Stomach (tissue), 8 donors: ENCODE measurements at regions not wholly inside any gene's neighbourhood (a gene's known extent, or its start where the extent isn't known, plus 50 kb on each side); places are given as distances from the start of the nearest gene placed in this dataset.

Source experiments
- DNase-seq, 2 donors: peaks; one replicate each; pipeline versions ENCODE4 v3.0.0 to v3.0.0-alpha.2; 2013 to 2019
- H3K27ac ChIP-seq, 5 donors: fragments of 200-600 bp in 4 of 5; sonication (generic) in 4 of 5; one replicate each; pipeline ENCODE4 v1.5.1; 2013 to 2019; ENCODE audit warnings: mild to moderate bottlenecking in 1 of 5, moderate library complexity in 1 of 5
- H3K27me3 ChIP-seq, 3 donors: fragments of 200-600 bp; sonication (generic); one replicate each; pipeline ENCODE4 v1.5.1; 2017 to 2019; ENCODE audit warnings: mixed run types in 1 of 3
- H3K36me3 ChIP-seq, 4 donors: fragments of 200-600 bp; sonication (generic); 1 replicate in 3 of 4; 2 replicates in 1 of 4; pipeline ENCODE4 v1.5.1; 2016 to 2019
- H3K4me1 ChIP-seq, 4 donors: fragments of 200-600 bp; sonication (generic); one replicate each; pipeline ENCODE4 v1.5.1; 2016 to 2019
- H3K4me3 ChIP-seq, 4 donors: fragments of 200-600 bp; sonication (generic) in 3 of 4; one replicate each; pipeline ENCODE4 v1.5.1; 2016 to 2019; ENCODE audit warnings: mild to moderate bottlenecking in 1 of 4
- H3K9me3 ChIP-seq, 4 donors: fragments of 200-600 bp; sonication (generic); one replicate each; pipeline ENCODE4 v1.5.1; 2016 to 2019
- EP300 ChIP-seq: sonication (generic); formaldehyde crosslinking; IDR thresholded peaks from one replicate; pipeline ENCODE4 v1.6.1; 2017; ENCODE audit warnings: antibody characterized with exemption
- POLR2A ChIP-seq, 4 donors: fragments of 450-650 bp; IDR thresholded peaks; one replicate each; pipeline ENCODE4 v1.6.1; 2016; ENCODE audit warnings: antibody characterized with exemption in 4 of 4, control low read depth in 2 of 4, mild to moderate bottlenecking in 1 of 4, moderate library complexity in 1 of 4
- POLR2AphosphoS5 ChIP-seq, 3 donors: sonication (generic); formaldehyde crosslinking; IDR thresholded peaks; one replicate each; pipeline ENCODE4 v1.6.1; 2016; ENCODE audit warnings: antibody characterized with exemption in 3 of 3
- WGBS, 5 donors: extraction: QIAGEN DNeasy Blood & Tissue Kit in 3 of 5; methylation state at CpG; one replicate each; pipeline versions ENCODE4 v1.1.5 to v1.1.7; 2013 to 2018; 5-methylcytosine and 5-hydroxymethylcytosine counted together
- intact Hi-C: fragments of 100-400 bp; cut with DNase I; formaldehyde crosslinking; loops from one replicate; pipeline ENCODE4 v1.15.1; 2023; ENCODE audit warnings: low total_unique reads
- TF ChIP-seq, protein P1 (sequence below), 7 experiments: fragments of 450-650 bp in 4 of 7; fragments of 200-600 bp in 3 of 7; sonication (generic) in 3 of 7; IDR thresholded peaks; one replicate each; pipeline ENCODE4 v1.5.1; 2016 to 2019; ENCODE audit warnings: antibody characterized with exemption in 7 of 7, control low read depth in 2 of 7, mild to moderate bottlenecking in 1 of 7
- donor health status: healthy with polysubstance abuse.
- donor health status: Bipolar disorder and iron deficiency.
- donor health status: healthy.

DNA sequence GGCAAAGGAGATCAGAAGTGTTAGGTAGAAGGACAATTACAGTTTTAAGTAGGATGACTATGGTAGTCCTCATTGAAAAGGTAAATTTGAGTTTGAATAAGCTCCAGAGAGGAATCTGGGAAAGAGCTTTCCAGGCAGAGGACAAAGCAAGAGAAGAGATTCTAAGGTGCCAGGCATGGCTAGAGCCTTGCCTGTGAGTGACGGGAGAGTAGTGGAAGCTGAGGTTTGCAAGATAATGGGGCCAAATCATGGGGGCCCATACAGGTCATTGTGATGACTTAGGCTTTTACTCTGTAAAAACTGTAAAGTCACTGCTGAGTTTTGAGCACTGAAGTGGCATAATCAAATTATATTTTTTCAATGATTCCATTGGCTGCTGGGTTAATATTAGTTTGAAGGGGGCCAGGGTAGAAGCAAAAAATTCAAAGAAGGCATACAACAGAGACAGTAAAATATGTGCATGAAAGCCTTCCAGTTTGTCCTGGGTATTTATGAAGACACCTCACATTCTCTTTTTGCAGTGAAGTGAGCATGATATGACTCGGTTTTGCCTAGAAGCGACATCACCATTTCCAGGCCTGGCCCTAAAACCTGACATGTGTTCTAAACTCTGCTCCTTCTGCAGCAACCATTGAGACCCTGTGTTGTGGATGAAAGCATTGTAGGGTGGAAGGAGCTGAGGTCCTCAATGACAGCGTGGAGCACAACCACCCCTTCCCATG is 279.8 kb upstream of the TNC start:
- 90 to 96% (median 94%) methylated on average over 4 of the region's 4 CpGs for WGBS, 5 donors
- no peak for DNase-seq

DNA sequence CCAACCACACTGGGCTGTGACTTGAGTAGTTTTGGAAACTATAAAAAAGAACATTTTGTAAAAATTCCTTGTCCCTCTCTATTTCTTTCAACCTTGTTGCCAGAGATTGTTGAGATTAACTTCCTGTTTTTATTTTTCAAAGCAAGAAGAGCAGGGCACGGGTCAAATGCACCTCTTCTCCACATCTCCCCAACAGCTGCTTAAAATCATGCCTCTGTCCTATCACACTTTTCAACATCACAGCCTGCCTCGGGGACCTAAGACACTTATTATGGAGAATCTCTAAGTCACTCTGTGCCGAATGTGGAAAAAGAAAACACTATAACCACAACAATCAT is 280.3 kb upstream of the TNC start:
- H3K27ac ChIP-seq: no peak overlapping the region
- no peak for DNase-seq
- WGBS, 5 donors: 66 to 82% (median 76%) methylated on average over 3 of the region's 3 CpGs
- H3K36me3 ChIP-seq: no peaks in the 10 kb centered on the region
- no peaks in the 10 kb centered on the region for H3K27me3 ChIP-seq
- H3K4me1 ChIP-seq: peaks cover 0 to 8% (median 0%) of the 10 kb centered on the region in 4 donors
- intact Hi-C loops: no loop called here
- no peak overlapping the region for H3K4me3 ChIP-seq
- H3K9me3 ChIP-seq: no peaks in the 10 kb centered on the region
- TF ChIP-seq, protein P1, sequence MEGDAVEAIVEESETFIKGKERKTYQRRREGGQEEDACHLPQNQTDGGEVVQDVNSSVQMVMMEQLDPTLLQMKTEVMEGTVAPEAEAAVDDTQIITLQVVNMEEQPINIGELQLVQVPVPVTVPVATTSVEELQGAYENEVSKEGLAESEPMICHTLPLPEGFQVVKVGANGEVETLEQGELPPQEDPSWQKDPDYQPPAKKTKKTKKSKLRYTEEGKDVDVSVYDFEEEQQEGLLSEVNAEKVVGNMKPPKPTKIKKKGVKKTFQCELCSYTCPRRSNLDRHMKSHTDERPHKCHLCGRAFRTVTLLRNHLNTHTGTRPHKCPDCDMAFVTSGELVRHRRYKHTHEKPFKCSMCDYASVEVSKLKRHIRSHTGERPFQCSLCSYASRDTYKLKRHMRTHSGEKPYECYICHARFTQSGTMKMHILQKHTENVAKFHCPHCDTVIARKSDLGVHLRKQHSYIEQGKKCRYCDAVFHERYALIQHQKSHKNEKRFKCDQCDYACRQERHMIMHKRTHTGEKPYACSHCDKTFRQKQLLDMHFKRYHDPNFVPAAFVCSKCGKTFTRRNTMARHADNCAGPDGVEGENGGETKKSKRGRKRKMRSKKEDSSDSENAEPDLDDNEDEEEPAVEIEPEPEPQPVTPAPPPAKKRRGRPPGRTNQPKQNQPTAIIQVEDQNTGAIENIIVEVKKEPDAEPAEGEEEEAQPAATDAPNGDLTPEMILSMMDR (IDR thresholded peaks at IDR 0.05): no peak
- TF ChIP-seq EP300 (no peak), POLR2AphosphoS5 (IDR thresholded peaks at IDR 0.05) (no peak), POLR2A (IDR thresholded peaks at IDR 0.05) (no peak)

More for the DNA sequence above, 279.8 kb upstream of the TNC start:
- Histone ChIP-seq H3K27me3 (no peaks in the 10 kb centered on the region), H3K4me3 (no peak overlapping the region), H3K36me3 (no peaks in the 10 kb centered on the region), H3K27ac (no peak overlapping the region), H3K9me3 (no peaks in the 10 kb centered on the region), H3K4me1 (peaks cover 0 to 8% (median 0%) of the 10 kb centered on the region in 4 donors)
- intact Hi-C loops: no loop called here
- TF ChIP-seq EP300: no peak
- TF ChIP-seq POLR2A (IDR thresholded peaks at IDR 0.05): no peak
- TF ChIP-seq, protein P1 (IDR thresholded peaks at IDR 0.05): no peak
- TF ChIP-seq POLR2AphosphoS5 (IDR thresholded peaks at IDR 0.05): no peak

DNA sequence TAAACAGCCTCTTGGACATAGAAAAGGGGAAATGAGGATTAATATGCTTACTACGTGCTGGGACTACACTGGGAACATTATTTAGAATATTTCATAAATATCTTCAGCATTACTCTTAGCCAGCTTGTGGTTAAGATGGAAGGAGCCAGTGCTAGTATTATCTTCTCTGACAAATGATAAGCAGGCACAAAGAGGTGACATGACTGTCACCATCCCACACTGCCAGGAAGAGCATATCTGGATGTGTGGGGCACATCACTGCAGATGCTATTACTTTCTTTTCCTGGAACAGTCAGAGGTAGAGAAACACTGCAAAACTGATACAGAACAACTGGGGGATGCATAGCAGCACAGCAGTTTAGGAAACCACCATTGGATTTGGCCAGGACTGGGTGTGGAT is 281.0 kb upstream of the TNC start:
- intact Hi-C loops: no loop called here
- no peaks in the 10 kb centered on the region for H3K9me3 ChIP-seq
- H3K27ac ChIP-seq: no peak overlapping the region
- H3K36me3 ChIP-seq: no peaks in the 10 kb centered on the region
- H3K27me3 ChIP-seq: no peaks in the 10 kb centered on the region
- H3K4me1 ChIP-seq: peaks cover 0 to 8% (median 0%) of the 10 kb centered on the region in 4 donors
- 77 to 94% (median 80%) methylated on average over 1 of the region's 1 CpG for WGBS, 5 donors
- TF ChIP-seq, protein P1 (IDR thresholded peaks at IDR 0.05): no peak
- TF ChIP-seq POLR2A (IDR thresholded peaks at IDR 0.05) (no peak), POLR2AphosphoS5 (IDR thresholded peaks at IDR 0.05) (no peak), EP300 (no peak)
- no peak overlapping the region for H3K4me3 ChIP-seq
- DNase-seq: no peak

DNA sequence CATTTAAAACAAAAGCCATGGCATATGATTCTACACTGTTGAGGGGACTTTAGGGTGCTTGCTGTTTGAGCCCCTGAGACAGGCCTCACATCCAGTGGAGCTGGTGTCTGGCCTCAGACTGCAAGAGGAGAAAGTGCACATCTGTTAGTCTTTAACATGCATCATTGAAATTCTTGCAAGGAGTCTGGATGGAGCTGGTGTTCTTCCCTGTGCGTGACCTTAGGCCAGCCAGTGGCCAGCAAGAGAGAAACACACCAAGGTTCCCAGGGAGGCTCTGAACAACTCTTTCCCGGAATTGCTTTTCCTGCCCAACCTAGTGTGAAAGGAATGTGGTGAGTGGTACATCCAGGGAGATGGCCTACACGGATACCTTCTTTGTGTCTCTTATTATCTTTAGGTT is 282.8 kb upstream of the TNC start:
- Histone ChIP-seq H3K36me3 (no peaks in the 10 kb centered on the region), H3K4me3 (no peak overlapping the region), H3K27ac (no peak overlapping the region), H3K4me1 (peaks cover 0 to 8% (median 0%) of the 10 kb centered on the region in 4 donors), H3K9me3 (no peaks in the 10 kb centered on the region), H3K27me3 (no peaks in the 10 kb centered on the region)
- WGBS, 5 donors: 83 to 92% (median 86%) methylated on average over 3 of the region's 3 CpGs
- intact Hi-C loops: no loop called here
- peak in 1 of 2 donors; percentile 5 for DNase-seq
- TF ChIP-seq EP300: no peak
- no peak for TF ChIP-seq POLR2A (IDR thresholded peaks at IDR 0.05)
- no peak for TF ChIP-seq POLR2AphosphoS5 (IDR thresholded peaks at IDR 0.05)
- TF ChIP-seq, protein P1 (IDR thresholded peaks at IDR 0.05): no peak
